Calu3 (cell line): ENCODE measurements at regions not wholly inside any gene's neighbourhood (a gene's known extent, or its start where the extent isn't known, plus 50 kb on each side); places are given as distances from the start of the nearest gene placed in this dataset.

ENCODE experiments used
- BruUV-seq: library from RNA; stranded (reverse); fragments of 400-500 nt; replicated peaks from 2 replicates; lab custom pipeline; 2021; lab: Mats Ljungman, UMichigan
- CTCF ChIA-PET: fragments of 300-600 bp; sonication (Branson Sonifier 250); formaldehyde crosslinking; loops from one replicate; lab custom pipeline; 2022; ENCODE audit warnings: antibody characterized with exemption; lab: Charles Lee
- DNase-seq: peaks from one replicate; pipeline ENCODE4 v3.0.0; 2022
- H3K27ac Mint-ChIP-seq: one replicate; pipeline ENCODE4 v1.8.0; 2022; ENCODE audit warnings: mixed read lengths; ENCODE audit not compliant: unreplicated experiment
- H3K27me3 Mint-ChIP-seq: one replicate; pipeline ENCODE4 v1.8.0; 2022; ENCODE audit warnings: mixed read lengths; ENCODE audit not compliant: unreplicated experiment
- H3K36me3 Mint-ChIP-seq: one replicate; pipeline ENCODE4 v1.8.0; 2022; ENCODE audit warnings: mild to moderate bottlenecking, moderate library complexity, mixed read lengths; ENCODE audit not compliant: insufficient read depth, unreplicated experiment
- H3K4me1 Mint-ChIP-seq: one replicate; pipeline ENCODE4 v1.8.0; 2022; ENCODE audit warnings: mild to moderate bottlenecking, low read depth, mixed read lengths; ENCODE audit not compliant: unreplicated experiment
- H3K4me3 Mint-ChIP-seq: one replicate; pipeline ENCODE4 v1.8.0; 2022; ENCODE audit warnings: mild to moderate bottlenecking, low read depth, moderate library complexity, mixed read lengths; ENCODE audit not compliant: unreplicated experiment
- H3K9me3 Mint-ChIP-seq: one replicate; pipeline ENCODE4 v1.8.0; 2022; ENCODE audit warnings: low read depth, mixed read lengths; ENCODE audit not compliant: unreplicated experiment
- CTCF ChIP-seq: fragments of 200-600 bp; IDR thresholded peaks from one replicate; pipeline ENCODE4 v1.8.0; 2022; ENCODE audit warnings: antibody characterized with exemption; ENCODE audit not compliant: unreplicated experiment
- intact Hi-C: fragments of 100-400 bp; cut with micrococcal nuclease; formaldehyde crosslinking; loops from one replicate; pipeline ENCODE4 v1.10.0; 2022; ENCODE audit not compliant: unreplicated experiment

GRCh38 chr6:91941838-91942237 is 1355.0 kb upstream of the MAP3K7 start:
- TF ChIP-seq CTCF = no peak
- H3K9me3 Mint-ChIP-seq = peaks cover 6% of the 10 kb centered on the region
- BruUV-seq = no TSS peak
- CTCF ChIA-PET = no interaction called here
- H3K27me3 Mint-ChIP-seq = no peaks in the 10 kb centered on the region
- no peak overlapping the region for H3K4me3 Mint-ChIP-seq
- H3K4me1 Mint-ChIP-seq = no peaks in the 10 kb centered on the region
- H3K27ac Mint-ChIP-seq = no peak overlapping the region
- intact Hi-C loops = no loop called here
- DNase-seq = no peak
- H3K36me3 Mint-ChIP-seq = no peaks in the 10 kb centered on the region

- intact Hi-C loops = no loop called here
- no TSS peak for BruUV-seq
- CTCF ChIA-PET = no interaction called here
- no peaks in the 10 kb centered on the region for H3K27me3 Mint-ChIP-seq
- DNase-seq = no peak
- TF ChIP-seq CTCF = no peak
- peaks cover 6% of the 10 kb centered on the region for H3K9me3 Mint-ChIP-seq
- H3K27ac Mint-ChIP-seq = no peak overlapping the region
- H3K36me3 Mint-ChIP-seq = no peaks in the 10 kb centered on the region
- H3K4me1 Mint-ChIP-seq = no peaks in the 10 kb centered on the region
- no peak overlapping the region for H3K4me3 Mint-ChIP-seq
These were observed 1353.9 kb upstream of the MAP3K7 start for GRCh38 chr6:91940801-91941200.

GRCh38 chr6:91926827-91927226 is 1340.0 kb upstream of the MAP3K7 start:
- intact Hi-C loops = no loop called here
- Mint-ChIP-seq H3K4me3 (no peak overlapping the region), H3K36me3 (no peaks in the 10 kb centered on the region), H3K4me1 (no peaks in the 10 kb centered on the region), H3K27ac (no peak overlapping the region), H3K9me3 (peaks cover 5% of the 10 kb centered on the region), H3K27me3 (no peaks in the 10 kb centered on the region)
- no peak for DNase-seq
- CTCF ChIA-PET = interaction anchor here (0.6 kb wide), 1 partner anchor 601 kb away, joined by 3 read pairs; no protein-coding TSS in a partner anchor
- no TSS peak for BruUV-seq
- TF ChIP-seq CTCF = no peak

GRCh38 chr6:91926361-91926760 is 1339.5 kb upstream of the MAP3K7 start:
- CTCF ChIA-PET = interaction anchor here (0.6 kb wide), 1 partner anchor 600 kb away, joined by 3 read pairs; no protein-coding TSS in a partner anchor
- no peaks in the 10 kb centered on the region for H3K36me3 Mint-ChIP-seq
- BruUV-seq = no TSS peak
- no peaks in the 10 kb centered on the region for H3K27me3 Mint-ChIP-seq
- H3K4me3 Mint-ChIP-seq = no peak overlapping the region
- H3K9me3 Mint-ChIP-seq = peaks cover 5% of the 10 kb centered on the region
- no peak for TF ChIP-seq CTCF
- H3K4me1 Mint-ChIP-seq = no peaks in the 10 kb centered on the region
- intact Hi-C loops = no loop called here
- no peak for DNase-seq
- H3K27ac Mint-ChIP-seq = no peak overlapping the region
